ENCODE measurements at regions not wholly inside any gene's neighbourhood (a gene's known extent, or its start where the extent isn't known, plus 50 kb on each side); places are given as distances from the start of the nearest gene placed in this dataset.

GRCh38 chr4:4735136-4735750 lies 124.2 kb upstream of the MSX1 start:
- no peak for DNase-seq

- DNase-seq, result no peak
Observed at GRCh38 chr4:4734425-4734824, 125.0 kb upstream of the MSX1 start.

- DNase-seq, result no peak
Observed at GRCh38 chr4:4733663-4734062, 125.8 kb upstream of the MSX1 start.

- no peak for DNase-seq
Observed at GRCh38 chr4:4730249-4730648, 129.2 kb upstream of the MSX1 start.

GRCh38 chr4:4729206-4729605 lies 130.3 kb upstream of the MSX1 start:
- no peak for DNase-seq

- no peak for DNase-seq
Observed at GRCh38 chr4:4727536-4727935, 131.9 kb upstream of the MSX1 start.

GRCh38 chr4:4726051-4726450 lies 133.4 kb upstream of the MSX1 start:
- no peak for DNase-seq

GRCh38 chr4:4724321-4724720 lies 135.1 kb upstream of the MSX1 start:
- DNase-seq, result no peak

- no peak for DNase-seq
Observed at GRCh38 chr4:4721636-4722035, 137.8 kb upstream of the MSX1 start.

- no peak for DNase-seq
Observed at GRCh38 chr4:4720646-4721045, 138.8 kb upstream of the MSX1 start.

GRCh38 chr4:4719436-4719835 lies 140.0 kb upstream of the MSX1 start:
- no peak for DNase-seq

GRCh38 chr4:4717692-4718091 lies 141.8 kb upstream of the MSX1 start:
- no peak for DNase-seq

GRCh38 chr4:4714331-4714730 lies 145.1 kb upstream of the MSX1 start:
- no peak for DNase-seq

- no peak for DNase-seq
Observed at GRCh38 chr4:4712800-4713528, 146.5 kb upstream of the MSX1 start.

- DNase-seq, result no peak
Observed at GRCh38 chr4:4711902-4712301, 147.6 kb upstream of the MSX1 start.

- no peak for DNase-seq
Observed at GRCh38 chr4:4709736-4710135, 149.7 kb upstream of the MSX1 start.

- DNase-seq, result no peak
Observed at GRCh38 chr4:4704267-4704666, 155.2 kb upstream of the MSX1 start.

- no peak for DNase-seq
Observed at GRCh38 chr4:4697584-4697983, 155.7 kb upstream of the STX18 start.

GRCh38 chr4:4696530-4696929 lies 154.7 kb upstream of the STX18 start:
- no peak for DNase-seq

- no peak for DNase-seq
Observed at GRCh38 chr4:4695497-4695896, 153.6 kb upstream of the STX18 start.

GRCh38 chr4:4694827-4695226 lies 153.0 kb upstream of the STX18 start:
- DNase-seq, result no peak

- DNase-seq, result no peak
Observed at GRCh38 chr4:4694296-4694772, 152.5 kb upstream of the STX18 start.

- no peak for DNase-seq
Observed at GRCh38 chr4:4693755-4694295, 152.0 kb upstream of the STX18 start.

GRCh38 chr4:4693258-4693657 lies 151.4 kb upstream of the STX18 start:
- no peak for DNase-seq

- no peak for DNase-seq
Observed at GRCh38 chr4:4690854-4691253, 149.0 kb upstream of the STX18 start.

Measured in stimulated activated CD4-positive, alpha-beta T cell treated with anti-CD3 and anti-CD28 coated beads, Interleukin-4, amount 100 ng/mL, for 1 hour (primary cell).